AG10803 (cell line): ENCODE measurements at regions not wholly inside any gene's neighbourhood (a gene's known extent, or its start where the extent isn't known, plus 50 kb on each side); places are given as distances from the start of the nearest gene placed in this dataset.
A peak's percentile ranks its signal among the peaks of the same experiment; 100 is the strongest.

Experiments used
- DNase-seq: peaks from one replicate; pipeline ENCODE4 v3.0.0; 2010; ENCODE audit warnings: low read depth
- H3K4me3 ChIP-seq: 2 replicates; pipeline ENCODE4 v1.5.1; 2011; ENCODE audit warnings: mild to moderate bottlenecking, low read length, control low read depth
- TF ChIP-seq, protein P1 (sequence below): conservative IDR thresholded peaks from 2 replicates; pipeline ENCODE4 v1.5.1; 2011; ENCODE audit warnings: mild to moderate bottlenecking, low read length, control low read depth, inconsistent platforms

DNA sequence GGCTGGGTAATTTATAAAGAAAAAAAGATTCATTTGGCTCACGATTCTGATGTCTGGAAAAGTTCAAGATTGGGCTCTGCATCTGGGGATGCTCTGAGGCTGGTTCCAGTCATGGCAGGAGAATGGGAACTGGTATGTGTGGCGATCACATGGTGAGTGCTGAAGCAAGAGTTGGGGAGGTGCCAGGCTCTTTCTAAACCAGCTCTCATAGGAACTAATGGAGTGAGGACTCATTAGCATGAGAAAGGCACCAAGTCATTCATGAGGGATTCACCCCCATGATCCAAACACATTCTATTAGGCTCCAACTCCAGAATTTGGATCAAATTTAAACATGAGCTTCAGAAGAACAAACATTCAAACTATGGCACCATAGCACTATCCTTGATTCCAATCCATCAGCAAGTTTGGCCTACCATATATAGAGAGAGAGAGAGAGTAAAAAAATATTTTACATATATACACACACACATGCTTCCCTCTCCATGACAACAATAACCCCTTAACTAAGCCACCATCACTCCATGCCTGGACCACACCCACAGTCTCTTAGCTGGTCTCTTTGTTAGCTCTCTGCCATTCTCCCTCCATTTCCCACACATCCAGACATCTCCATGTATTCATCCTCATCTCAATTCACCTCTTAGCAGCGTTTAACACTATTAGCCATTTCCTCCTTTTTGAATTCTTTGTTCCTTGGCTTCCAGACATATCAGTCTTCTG, 57.9 kb downstream of the NPY start:
- TF ChIP-seq, protein P1, sequence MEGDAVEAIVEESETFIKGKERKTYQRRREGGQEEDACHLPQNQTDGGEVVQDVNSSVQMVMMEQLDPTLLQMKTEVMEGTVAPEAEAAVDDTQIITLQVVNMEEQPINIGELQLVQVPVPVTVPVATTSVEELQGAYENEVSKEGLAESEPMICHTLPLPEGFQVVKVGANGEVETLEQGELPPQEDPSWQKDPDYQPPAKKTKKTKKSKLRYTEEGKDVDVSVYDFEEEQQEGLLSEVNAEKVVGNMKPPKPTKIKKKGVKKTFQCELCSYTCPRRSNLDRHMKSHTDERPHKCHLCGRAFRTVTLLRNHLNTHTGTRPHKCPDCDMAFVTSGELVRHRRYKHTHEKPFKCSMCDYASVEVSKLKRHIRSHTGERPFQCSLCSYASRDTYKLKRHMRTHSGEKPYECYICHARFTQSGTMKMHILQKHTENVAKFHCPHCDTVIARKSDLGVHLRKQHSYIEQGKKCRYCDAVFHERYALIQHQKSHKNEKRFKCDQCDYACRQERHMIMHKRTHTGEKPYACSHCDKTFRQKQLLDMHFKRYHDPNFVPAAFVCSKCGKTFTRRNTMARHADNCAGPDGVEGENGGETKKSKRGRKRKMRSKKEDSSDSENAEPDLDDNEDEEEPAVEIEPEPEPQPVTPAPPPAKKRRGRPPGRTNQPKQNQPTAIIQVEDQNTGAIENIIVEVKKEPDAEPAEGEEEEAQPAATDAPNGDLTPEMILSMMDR: no peak
- H3K4me3 ChIP-seq: no peak overlapping the region
- peak; percentile 12 for DNase-seq

- TF ChIP-seq, protein P1: no peak
- DNase-seq: no peak
- H3K4me3 ChIP-seq: no peak overlapping the region
These were observed 59.6 kb downstream of the NPY start for GRCh38 chr7:24343614-24344013.

- DNase-seq: no peak
- TF ChIP-seq, protein P1: no peak
- no peak overlapping the region for H3K4me3 ChIP-seq
These were observed 62.1 kb downstream of the NPY start for GRCh38 chr7:24346129-24346528.

DNA sequence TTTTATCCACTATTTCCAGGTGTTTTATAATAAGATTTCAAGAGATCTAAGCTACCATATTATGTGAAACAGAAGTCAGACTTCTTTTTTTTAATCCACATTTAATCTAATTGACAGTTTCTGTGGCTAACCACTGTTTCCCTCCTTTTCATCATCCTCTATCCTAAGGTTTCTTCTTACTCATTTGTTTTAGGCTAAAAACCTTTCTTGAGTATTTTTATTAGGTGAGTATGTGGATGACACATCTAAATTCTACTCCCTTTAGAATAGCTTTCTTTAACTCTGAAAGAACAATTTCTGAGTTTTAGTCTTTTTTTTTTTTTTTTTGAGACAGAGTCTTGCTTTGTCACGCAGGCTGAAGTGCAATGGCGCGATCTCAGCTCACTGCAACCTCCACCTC, 62.7 kb downstream of the NPY start:
- H3K4me3 ChIP-seq: no peak overlapping the region
- TF ChIP-seq, protein P1: no peak
- no peak for DNase-seq

DNA sequence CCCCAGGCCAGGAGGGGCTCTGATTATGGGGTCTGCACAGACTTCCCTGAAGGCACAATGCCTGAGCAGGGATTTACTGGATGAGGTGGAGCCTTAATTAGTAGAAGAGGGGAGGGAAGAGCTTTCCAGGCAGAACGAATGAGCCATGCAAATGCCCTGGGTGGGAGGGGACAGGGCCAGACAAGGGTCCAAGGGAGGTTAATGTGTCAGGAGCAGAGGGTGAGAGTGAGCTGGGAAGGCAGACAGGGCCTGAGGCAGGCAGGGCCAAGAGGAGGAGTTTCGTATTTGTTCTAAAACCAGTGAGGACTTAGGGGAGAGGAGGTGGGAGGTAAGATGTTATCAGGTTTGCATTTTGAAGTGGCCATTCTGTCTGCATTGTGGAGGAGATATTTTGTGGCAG, 65.3 kb downstream of the NPY start:
- H3K4me3 ChIP-seq: no peak overlapping the region
- TF ChIP-seq, protein P1: no peak
- no peak for DNase-seq

GRCh38 chr7:24354456-24354855, 70.5 kb downstream of the NPY start:
- TF ChIP-seq, protein P1: no peak
- no peak overlapping the region for H3K4me3 ChIP-seq
- no peak for DNase-seq

- no peak overlapping the region for H3K4me3 ChIP-seq
- TF ChIP-seq, protein P1: no peak
- DNase-seq: no peak
These were observed 72.9 kb downstream of the NPY start for GRCh38 chr7:24356718-24357386.
